RWPE2 (cell line): ENCODE measurements at regions not wholly inside any gene's neighbourhood (a gene's known extent, or its start where the extent isn't known, plus 50 kb on each side); places are given as distances from the start of the nearest gene placed in this dataset.

Experiments
- ATAC-seq: fragments of 200-7000 bp; cut with Tn5 transposase; 3 replicates; pipeline ENCODE4 v1.9.1; 2021; ENCODE audit warnings: low read depth
- DNase-seq: peaks from one replicate; pipeline ENCODE4 v3.0.0-alpha.2; 2020; ENCODE audit warnings: low spot score
- H3K27ac ChIP-seq: fragments of 450-650 bp; 2 replicates; pipeline ENCODE4 v1.5.1; 2017; ENCODE audit warnings: mild to moderate bottlenecking; ENCODE audit not compliant: poor library complexity, severe bottlenecking
- H3K27me3 ChIP-seq: fragments of 250-450 bp; sonication (Bioruptor Pico); 2 replicates; pipeline ENCODE4 v1.5.1; 2021; ENCODE audit warnings: mild to moderate bottlenecking, moderate library complexity; ENCODE audit not compliant: insufficient read depth, poor library complexity, severe bottlenecking
- H3K36me3 ChIP-seq: fragments of 250-450 bp; sonication (Bioruptor Pico); 2 replicates; pipeline ENCODE4 v1.5.1; 2020; ENCODE audit warnings: low read depth, mild to moderate bottlenecking, moderate library complexity
- H3K4me1 ChIP-seq: fragments of 250-450 bp; sonication (Bioruptor Pico); 2 replicates; pipeline ENCODE4 v1.5.1; 2021; ENCODE audit warnings: mild to moderate bottlenecking, moderate library complexity; ENCODE audit not compliant: insufficient read depth, poor library complexity, severe bottlenecking
- H3K4me3 ChIP-seq: fragments of 250-450 bp; sonication (Bioruptor Pico); 2 replicates; pipeline ENCODE4 v1.5.1; 2021; ENCODE audit warnings: mild to moderate bottlenecking, moderate library complexity; ENCODE audit not compliant: severe bottlenecking
- H3K9me3 ChIP-seq: fragments of 250-450 bp; sonication (Bioruptor Pico); 2 replicates; pipeline ENCODE4 v1.5.1; 2021; ENCODE audit warnings: mild to moderate bottlenecking, moderate library complexity; ENCODE audit not compliant: severe bottlenecking
- CTCF ChIP-seq: fragments of 450-650 bp; IDR thresholded peaks from one replicate; pipeline ENCODE4 v1.5.1; 2017; ENCODE audit warnings: mild to moderate bottlenecking, moderate library complexity; ENCODE audit not compliant: poor library complexity, severe bottlenecking

GRCh38 chrX:129000797-129001196, 522.5 kb downstream of the SMARCA1 start:
- no peak for DNase-seq
- H3K36me3 ChIP-seq, result no peaks in the 10 kb centered on the region
- H3K27me3 ChIP-seq, result no peaks in the 10 kb centered on the region
- no peak for ATAC-seq
- H3K9me3 ChIP-seq, result no peaks in the 10 kb centered on the region
- no peaks in the 10 kb centered on the region for H3K4me1 ChIP-seq
- no peak for TF ChIP-seq CTCF
- no peak overlapping the region for H3K4me3 ChIP-seq
- H3K27ac ChIP-seq, result no peak overlapping the region

DNA sequence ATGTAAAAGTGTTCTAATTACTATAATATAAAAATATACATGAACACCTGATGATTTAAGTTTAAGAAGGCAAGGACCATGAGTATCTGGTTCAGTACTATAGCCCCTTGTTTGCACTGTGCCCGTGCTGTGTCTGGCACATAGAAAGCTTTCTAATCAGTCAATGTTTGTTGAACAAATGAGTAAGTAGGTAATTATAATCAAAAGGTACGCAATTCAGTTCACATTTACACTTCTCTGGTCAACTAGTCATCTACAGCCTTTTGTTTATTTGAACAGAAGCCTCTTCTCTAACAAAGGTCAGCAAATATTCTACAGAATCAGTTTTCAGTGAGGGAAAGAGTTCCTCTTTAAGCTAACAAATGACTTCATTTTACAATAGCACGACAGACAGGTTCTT, 523.3 kb downstream of the SMARCA1 start:
- no peak for TF ChIP-seq CTCF

DNA sequence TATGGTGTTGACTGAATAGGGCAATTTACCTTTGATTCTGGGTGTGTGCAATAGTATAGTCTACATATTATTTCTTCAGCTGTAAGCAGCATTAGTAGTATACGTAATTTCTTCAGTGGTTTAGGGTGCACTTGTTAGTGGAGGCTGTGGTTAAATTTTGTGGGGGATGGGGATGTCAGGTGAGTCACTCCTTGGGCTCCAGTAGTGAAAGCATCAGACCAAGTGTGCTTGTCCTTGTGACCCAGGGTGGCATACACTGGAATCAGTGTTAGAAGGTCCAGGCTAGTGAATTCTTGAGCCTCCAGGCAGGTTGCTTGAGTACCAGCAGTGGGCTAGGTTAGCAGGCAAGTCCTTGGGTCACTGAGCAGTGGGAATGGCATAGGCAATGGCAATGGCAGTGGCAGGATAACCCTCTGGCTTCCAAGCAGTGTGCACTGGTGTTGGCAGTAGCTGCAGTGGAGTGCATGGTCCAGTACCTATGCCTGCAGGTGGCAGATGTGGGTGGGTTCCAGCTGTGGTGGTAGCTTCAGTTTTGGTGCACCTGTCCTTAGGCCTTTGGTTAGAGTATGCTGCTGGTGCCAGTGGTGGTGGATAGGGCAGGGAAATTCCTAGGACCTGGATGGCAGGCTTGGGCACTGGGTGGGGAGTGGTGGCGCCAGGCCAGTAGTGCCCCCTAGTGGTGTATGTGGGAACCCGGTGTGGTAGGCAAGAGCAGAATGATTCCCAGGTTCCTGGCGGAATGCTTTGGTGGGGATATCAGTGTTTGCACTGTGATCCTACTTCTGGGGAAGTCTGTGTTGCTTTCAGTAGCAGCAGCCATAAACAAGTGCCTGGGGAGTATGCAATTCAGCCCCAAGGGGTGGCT, 531.0 kb downstream of the SMARCA1 start:
- no peaks in the 10 kb centered on the region for H3K9me3 ChIP-seq
- H3K4me1 ChIP-seq, result no peaks in the 10 kb centered on the region
- no peak for TF ChIP-seq CTCF
- H3K27me3 ChIP-seq, result no peaks in the 10 kb centered on the region
- H3K36me3 ChIP-seq, result no peaks in the 10 kb centered on the region
- H3K4me3 ChIP-seq, result no peak overlapping the region
- no peak for DNase-seq
- ATAC-seq, result no peak
- no peak overlapping the region for H3K27ac ChIP-seq

More for the DNA sequence above, 523.3 kb downstream of the SMARCA1 start:
- no peak for DNase-seq
- H3K4me1 ChIP-seq, result no peaks in the 10 kb centered on the region
- no peak for ATAC-seq
- no peak overlapping the region for H3K4me3 ChIP-seq
- H3K27ac ChIP-seq, result no peak overlapping the region
- H3K36me3 ChIP-seq, result no peaks in the 10 kb centered on the region
- no peaks in the 10 kb centered on the region for H3K9me3 ChIP-seq
- H3K27me3 ChIP-seq, result no peaks in the 10 kb centered on the region

DNA sequence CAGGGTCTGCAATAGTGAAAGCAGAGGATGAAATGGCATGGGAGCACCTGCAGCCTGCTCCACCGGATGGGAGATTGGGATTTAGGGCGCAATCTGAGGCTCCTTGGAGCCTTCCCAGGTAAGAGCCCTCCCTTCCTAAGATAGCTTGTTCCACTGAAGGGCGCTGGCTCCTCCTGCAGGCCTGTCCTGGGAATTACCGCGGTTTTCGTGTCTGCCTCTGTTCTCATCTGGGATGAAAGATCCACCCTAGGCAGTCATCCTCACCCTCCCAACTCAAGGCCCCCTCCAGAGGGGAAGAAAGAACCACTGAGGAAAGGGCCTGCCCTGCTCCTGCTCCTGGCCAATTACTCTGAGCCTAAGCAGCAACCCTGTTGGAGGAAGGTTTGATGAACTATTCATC, 547.5 kb downstream of the SMARCA1 start:
- DNase-seq (no peak), ATAC-seq (peak; percentile 48; the same call in 2 of the 3 replicates)
- Histone ChIP-seq H3K36me3 (no peaks in the 10 kb centered on the region), H3K4me3 (no peak overlapping the region), H3K27me3 (no peaks in the 10 kb centered on the region), H3K4me1 (no peaks in the 10 kb centered on the region), H3K9me3 (no peaks in the 10 kb centered on the region), H3K27ac (no peak overlapping the region)
- TF ChIP-seq CTCF, result peak; percentile 35

GRCh38 chrX:128973033-128973432, 550.3 kb downstream of the SMARCA1 start:
- H3K9me3 ChIP-seq, result no peaks in the 10 kb centered on the region
- H3K4me3 ChIP-seq, result no peak overlapping the region
- DNase-seq (no peak), ATAC-seq (no peak)
- no peaks in the 10 kb centered on the region for H3K36me3 ChIP-seq
- TF ChIP-seq CTCF, result no peak
- H3K4me1 ChIP-seq, result no peaks in the 10 kb centered on the region
- no peak overlapping the region for H3K27ac ChIP-seq
- no peaks in the 10 kb centered on the region for H3K27me3 ChIP-seq
